ENCODE measurements at regions not wholly inside any gene's neighbourhood (a gene's known extent, or its start where the extent isn't known, plus 50 kb on each side); places are given as distances from the start of the nearest gene placed in this dataset.
"Not testable (repeated sequence)": the region's sequence is repeated elsewhere in the genome, so short reads cannot be mapped to it uniquely, and the experiment has no call there.

- not testable (repeated sequence) for DNase-seq (ENCODE audit: low spot score)
Measured at GRCh38 chr20:30164389-30164788, 1093.1 kb upstream of the DEFB115 start.

GRCh38 chr20:30167540-30167939, 1089.9 kb upstream of the DEFB115 start:
- DNase-seq (ENCODE audit: low spot score) = no peak

GRCh38 chr20:30168025-30168799, 1089.3 kb upstream of the DEFB115 start:
- peak; percentile 9 for DNase-seq (ENCODE audit: low spot score)

- DNase-seq (ENCODE audit: low spot score) = peak; percentile 1
Measured at GRCh38 chr20:30168800-30169138, 1088.7 kb upstream of the DEFB115 start.

- DNase-seq (ENCODE audit: low spot score) = no peak
Measured at GRCh38 chr20:30175681-30176080, 1081.8 kb upstream of the DEFB115 start.

GRCh38 chr20:30183124-30183523, 1074.3 kb upstream of the DEFB115 start:
- DNase-seq (ENCODE audit: low spot score) = not testable (repeated sequence)

- not testable (repeated sequence) for DNase-seq (ENCODE audit: low spot score)
Measured at GRCh38 chr20:30191785-30192184, 1065.7 kb upstream of the DEFB115 start.

GRCh38 chr20:30234477-30234876, 1023.0 kb upstream of the DEFB115 start:
- DNase-seq (ENCODE audit: low spot score) = not testable (repeated sequence)

- DNase-seq (ENCODE audit: low spot score) = not testable (repeated sequence)
Measured at GRCh38 chr20:30275073-30275472, 982.4 kb upstream of the DEFB115 start.

- no peak for DNase-seq (ENCODE audit: low spot score)
Measured at GRCh38 chr20:30281584-30282197, 975.8 kb upstream of the DEFB115 start.

GRCh38 chr20:30283476-30284280, 973.8 kb upstream of the DEFB115 start:
- peak; percentile 58 for DNase-seq (ENCODE audit: low spot score)

GRCh38 chr20:30284281-30284905, 973.1 kb upstream of the DEFB115 start:
- DNase-seq (ENCODE audit: low spot score) = no peak

GRCh38 chr20:30285677-30286076, 971.8 kb upstream of the DEFB115 start:
- no peak for DNase-seq (ENCODE audit: low spot score)

- no peak for DNase-seq (ENCODE audit: low spot score)
Measured at GRCh38 chr20:30286157-30286556, 971.3 kb upstream of the DEFB115 start.

GRCh38 chr20:30287459-30287858, 970.0 kb upstream of the DEFB115 start:
- DNase-seq (ENCODE audit: low spot score) = not testable (repeated sequence)

GRCh38 chr20:30288346-30288745, 969.1 kb upstream of the DEFB115 start:
- DNase-seq (ENCODE audit: low spot score) = peak; percentile 24

- not testable (repeated sequence) for DNase-seq (ENCODE audit: low spot score)
Measured at GRCh38 chr20:30289049-30289448, 968.4 kb upstream of the DEFB115 start.

GRCh38 chr20:30289711-30290141, 967.7 kb upstream of the DEFB115 start:
- DNase-seq (ENCODE audit: low spot score) = not testable (repeated sequence)

GRCh38 chr20:30290361-30291063, 967.0 kb upstream of the DEFB115 start:
- DNase-seq (ENCODE audit: low spot score) = not testable (repeated sequence)

- not testable (repeated sequence) for DNase-seq (ENCODE audit: low spot score)
Measured at GRCh38 chr20:30291064-30291379, 966.4 kb upstream of the DEFB115 start.

- not testable (repeated sequence) for DNase-seq (ENCODE audit: low spot score)
Measured at GRCh38 chr20:30291686-30292085, 965.8 kb upstream of the DEFB115 start.

- not testable (repeated sequence) for DNase-seq (ENCODE audit: low spot score)
Measured at GRCh38 chr20:30295396-30295795, 962.1 kb upstream of the DEFB115 start.
